Parathyroid adenoma (tissue), 2 donors: ENCODE measurements at regions not wholly inside any gene's neighbourhood (a gene's known extent, or its start where the extent isn't known, plus 50 kb on each side); places are given as distances from the start of the nearest gene placed in this dataset.

Source experiments
- H2AFZ ChIP-seq: fragments of 300-600 bp; sonication (generic); one replicate; pipeline ENCODE4 v1.7.0; 2017; ENCODE audit warnings: antibody characterized with exemption, mild to moderate bottlenecking
- H3K27ac ChIP-seq: fragments of 300-600 bp; sonication (generic); one replicate; pipeline ENCODE4 v1.7.0; 2017
- H3K27me3 ChIP-seq: fragments of 300-600 bp; sonication (generic); one replicate; pipeline ENCODE4 v1.7.0; 2017; ENCODE audit warnings: low read length; ENCODE audit not compliant: control insufficient read depth, insufficient read depth
- H3K36me3 ChIP-seq: fragments of 300-600 bp; sonication (generic); one replicate; pipeline ENCODE4 v1.7.0; 2017; ENCODE audit warnings: low read length; ENCODE audit not compliant: control insufficient read depth, insufficient read depth
- H3K4me1 ChIP-seq: fragments of 300-600 bp; sonication (generic); one replicate; pipeline ENCODE4 v1.7.0; 2017; ENCODE audit warnings: control low read depth
- H3K4me2 ChIP-seq: fragments of 300-600 bp; sonication (generic); one replicate; pipeline ENCODE4 v1.7.0; 2017; ENCODE audit warnings: low read length
- H3K4me3 ChIP-seq: fragments of 300-600 bp; sonication (generic); one replicate; pipeline ENCODE4 v1.7.0; 2017; ENCODE audit warnings: low read depth, low read length
- H3K79me2 ChIP-seq: fragments of 300-600 bp; sonication (generic); one replicate; pipeline ENCODE4 v1.7.0; 2017; ENCODE audit warnings: control low read depth
- H3K9ac ChIP-seq: fragments of 300-600 bp; sonication (generic); one replicate; pipeline ENCODE4 v1.7.0; 2017; ENCODE audit warnings: mild to moderate bottlenecking
- H3K9me3 ChIP-seq: fragments of 300-600 bp; sonication (generic); one replicate; pipeline ENCODE4 v1.7.0; 2017; ENCODE audit warnings: low read length; ENCODE audit not compliant: control insufficient read depth
- TF ChIP-seq, protein P1 (sequence below): fragments of 300-600 bp; sonication (generic); IDR thresholded peaks from one replicate; pipeline ENCODE4 v1.7.0; 2017; ENCODE audit warnings: antibody characterized with exemption, mild to moderate bottlenecking
- donor health status: primary hyperparathyroidism.

DNA sequence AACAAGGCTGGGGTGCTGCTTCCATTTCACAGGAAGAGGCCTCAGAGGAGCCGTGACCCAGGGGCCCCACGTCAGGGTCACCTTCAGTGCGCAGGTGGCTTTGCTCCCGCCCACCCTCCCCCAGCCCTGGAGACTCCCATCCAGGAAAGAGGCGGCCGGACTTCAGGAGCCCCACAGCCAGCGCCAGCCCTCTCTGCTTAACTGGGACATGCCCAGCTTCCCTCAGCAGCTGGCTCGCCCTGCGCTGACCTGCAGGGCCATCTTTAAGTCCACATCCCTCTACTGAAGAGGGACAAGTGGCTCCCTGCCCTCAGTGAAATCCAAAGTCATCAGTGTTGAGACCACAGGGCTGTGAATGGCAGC is 141.9 kb upstream of the PPP2R2D start:
- no peaks in the 10 kb centered on the region for H3K4me1 ChIP-seq
- TF ChIP-seq, protein P1, sequence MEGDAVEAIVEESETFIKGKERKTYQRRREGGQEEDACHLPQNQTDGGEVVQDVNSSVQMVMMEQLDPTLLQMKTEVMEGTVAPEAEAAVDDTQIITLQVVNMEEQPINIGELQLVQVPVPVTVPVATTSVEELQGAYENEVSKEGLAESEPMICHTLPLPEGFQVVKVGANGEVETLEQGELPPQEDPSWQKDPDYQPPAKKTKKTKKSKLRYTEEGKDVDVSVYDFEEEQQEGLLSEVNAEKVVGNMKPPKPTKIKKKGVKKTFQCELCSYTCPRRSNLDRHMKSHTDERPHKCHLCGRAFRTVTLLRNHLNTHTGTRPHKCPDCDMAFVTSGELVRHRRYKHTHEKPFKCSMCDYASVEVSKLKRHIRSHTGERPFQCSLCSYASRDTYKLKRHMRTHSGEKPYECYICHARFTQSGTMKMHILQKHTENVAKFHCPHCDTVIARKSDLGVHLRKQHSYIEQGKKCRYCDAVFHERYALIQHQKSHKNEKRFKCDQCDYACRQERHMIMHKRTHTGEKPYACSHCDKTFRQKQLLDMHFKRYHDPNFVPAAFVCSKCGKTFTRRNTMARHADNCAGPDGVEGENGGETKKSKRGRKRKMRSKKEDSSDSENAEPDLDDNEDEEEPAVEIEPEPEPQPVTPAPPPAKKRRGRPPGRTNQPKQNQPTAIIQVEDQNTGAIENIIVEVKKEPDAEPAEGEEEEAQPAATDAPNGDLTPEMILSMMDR: no peak
- no peak overlapping the region for H3K4me2 ChIP-seq
- H3K27ac ChIP-seq: no peak overlapping the region
- H2AFZ ChIP-seq: no peak overlapping the region
- H3K9ac ChIP-seq: no peak overlapping the region
- H3K36me3 ChIP-seq: no peaks in the 10 kb centered on the region
- H3K27me3 ChIP-seq: no peaks in the 10 kb centered on the region
- H3K4me3 ChIP-seq: no peak overlapping the region
- H3K79me2 ChIP-seq: no peaks in the 10 kb centered on the region
- no peaks in the 10 kb centered on the region for H3K9me3 ChIP-seq

DNA sequence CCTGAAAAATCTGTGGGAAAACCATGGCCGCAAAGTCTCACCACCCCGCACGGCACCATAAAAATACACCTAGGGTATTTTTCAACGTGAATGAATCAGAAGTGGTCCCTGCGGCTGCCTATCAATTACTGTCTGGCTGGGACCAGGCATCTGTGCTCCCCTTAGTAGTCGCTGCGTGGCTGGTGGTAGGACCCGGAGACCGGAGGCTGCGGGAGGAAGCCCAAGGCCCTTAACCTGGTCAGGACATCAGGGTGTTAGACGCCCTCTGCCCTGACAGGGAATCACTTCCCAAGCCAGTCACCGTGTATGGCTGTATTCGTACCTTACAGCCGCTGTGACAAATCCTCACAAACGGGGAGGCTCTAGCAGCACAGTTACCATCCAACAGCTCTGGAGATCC is 141.5 kb upstream of the PPP2R2D start:
- Histone ChIP-seq H3K4me3 (no peak overlapping the region), H3K9ac (no peak overlapping the region), H3K27me3 (no peaks in the 10 kb centered on the region), H3K79me2 (no peaks in the 10 kb centered on the region), H2AFZ (no peak overlapping the region), H3K9me3 (no peaks in the 10 kb centered on the region), H3K4me2 (no peak overlapping the region), H3K4me1 (no peaks in the 10 kb centered on the region), H3K36me3 (no peaks in the 10 kb centered on the region), H3K27ac (no peak overlapping the region)
- TF ChIP-seq, protein P1: no peak

DNA sequence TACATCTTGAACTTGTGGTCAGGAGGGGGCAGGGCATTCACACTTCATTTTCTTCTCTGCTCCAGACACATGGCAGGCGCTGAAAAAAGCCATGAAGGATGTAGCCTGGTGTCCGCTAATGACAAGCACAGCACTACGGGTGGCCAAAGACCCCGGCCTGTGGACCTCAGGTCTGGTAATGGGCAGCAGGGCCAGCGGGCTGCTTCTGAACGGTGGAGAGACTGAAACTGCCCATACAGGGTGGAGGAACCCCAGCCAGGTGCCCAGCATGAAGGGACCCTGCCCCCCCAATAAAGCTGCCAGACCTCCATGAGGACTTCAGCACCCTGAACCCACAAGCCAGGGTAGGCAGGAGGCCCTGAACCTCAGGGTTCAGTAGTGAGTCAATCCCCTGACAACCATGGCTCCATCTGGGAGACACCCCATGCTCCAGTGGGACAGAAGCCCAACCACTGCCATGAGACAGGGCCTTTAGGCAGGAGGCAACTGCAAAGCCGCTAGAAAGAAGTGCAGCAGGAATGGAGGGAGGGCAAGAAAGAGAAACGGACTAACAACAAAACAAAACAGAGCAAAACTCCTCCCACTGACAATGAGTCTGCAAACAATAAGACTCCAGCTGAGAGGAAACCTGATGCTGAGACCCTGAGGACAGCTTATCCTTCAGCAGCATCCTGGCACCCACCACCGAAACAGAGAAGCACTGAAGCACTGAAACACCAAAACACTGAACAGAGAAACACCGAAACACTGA is 140.2 kb upstream of the PPP2R2D start:
- Histone ChIP-seq H3K27me3 (no peaks in the 10 kb centered on the region), H3K4me1 (no peaks in the 10 kb centered on the region), H3K79me2 (no peaks in the 10 kb centered on the region), H3K9ac (no peak overlapping the region), H3K4me2 (no peak overlapping the region), H3K36me3 (no peaks in the 10 kb centered on the region), H3K4me3 (no peak overlapping the region), H3K9me3 (no peaks in the 10 kb centered on the region), H3K27ac (no peak overlapping the region), H2AFZ (no peak overlapping the region)
- TF ChIP-seq, protein P1: no peak

DNA sequence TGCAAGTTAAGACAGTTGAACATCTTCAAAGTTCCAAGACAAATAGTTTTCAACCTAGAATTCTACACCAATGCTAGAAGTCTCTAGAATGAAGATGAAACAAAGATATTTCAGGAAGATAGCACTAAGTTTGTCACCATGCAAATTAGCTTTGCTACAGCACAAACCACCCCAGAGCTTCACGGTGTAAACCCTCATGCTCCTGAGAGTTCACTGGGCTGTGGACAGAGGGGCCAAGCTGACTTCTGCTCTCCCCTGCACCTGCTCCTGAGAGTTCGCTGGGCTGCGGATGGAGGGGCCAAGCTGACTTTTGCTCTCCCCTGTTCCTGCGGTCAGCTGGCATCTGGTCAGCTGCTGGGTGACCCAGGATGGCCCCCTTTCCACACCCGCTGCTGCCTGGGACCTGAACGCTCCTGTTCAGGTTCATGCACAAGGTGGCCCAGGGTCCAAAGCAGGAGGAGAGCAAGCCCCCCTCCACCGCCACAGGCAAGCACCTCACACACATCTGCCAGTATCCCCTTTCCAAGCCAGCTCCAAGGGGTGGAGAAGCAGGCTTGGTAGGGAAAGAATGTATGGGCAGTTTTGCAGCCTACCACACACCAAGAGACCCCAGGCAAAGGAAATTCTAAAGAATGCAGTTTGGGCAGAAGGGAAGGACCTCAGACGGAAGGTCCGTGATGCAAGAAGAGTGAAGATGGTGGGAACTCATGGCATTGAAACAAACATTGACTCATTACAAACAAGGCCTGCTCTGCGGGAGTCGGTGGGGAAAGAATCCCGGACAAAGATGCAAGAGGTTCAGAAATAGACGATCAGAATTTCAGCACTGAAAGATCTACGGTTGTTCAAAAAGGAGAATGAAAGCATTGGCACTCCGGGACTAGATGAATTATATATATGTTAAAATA is 137.8 kb upstream of the PPP2R2D start:
- H2AFZ ChIP-seq: no peak overlapping the region
- no peaks in the 10 kb centered on the region for H3K4me1 ChIP-seq
- TF ChIP-seq, protein P1: no peak
- no peaks in the 10 kb centered on the region for H3K36me3 ChIP-seq
- no peak overlapping the region for H3K27ac ChIP-seq
- no peaks in the 10 kb centered on the region for H3K9me3 ChIP-seq
- no peaks in the 10 kb centered on the region for H3K27me3 ChIP-seq
- H3K79me2 ChIP-seq: no peaks in the 10 kb centered on the region
- no peak overlapping the region for H3K4me2 ChIP-seq
- H3K4me3 ChIP-seq: no peak overlapping the region
- no peak overlapping the region for H3K9ac ChIP-seq
